Subcutaneous abdominal adipose tissue (tissue), 5 donors: ENCODE measurements at regions not wholly inside any gene's neighbourhood (a gene's known extent, or its start where the extent isn't known, plus 50 kb on each side); places are given as distances from the start of the nearest gene placed in this dataset.
"Not testable (repeated sequence)": the region's sequence is repeated elsewhere in the genome, so short reads cannot be mapped to it uniquely, and the experiment has no call there.

Source experiments
- H3K27ac ChIP-seq: one replicate; pipeline ENCODE4 v1.7.0; 2013; ENCODE audit warnings: low read depth, mild to moderate bottlenecking, inconsistent platforms, low read length, moderate library complexity
- H3K27me3 ChIP-seq, 5 donors: one replicate each; pipeline ENCODE4 v1.7.0; 2013; ENCODE audit warnings: low read length in 5 of 5, inconsistent platforms in 1 of 5; ENCODE audit not compliant: control insufficient read depth in 5 of 5, insufficient read depth in 4 of 5
- H3K36me3 ChIP-seq, 5 donors: one replicate each; pipeline ENCODE4 v1.7.0; 2013; ENCODE audit warnings: low read length in 5 of 5; ENCODE audit not compliant: control insufficient read depth in 5 of 5, insufficient read depth in 5 of 5
- H3K4me1 ChIP-seq, 5 donors: one replicate each; pipeline ENCODE4 v1.7.0; 2013; ENCODE audit warnings: low read length in 5 of 5, mild to moderate bottlenecking in 3 of 5, moderate library complexity in 1 of 5; ENCODE audit not compliant: control insufficient read depth in 5 of 5, insufficient read depth in 5 of 5
- H3K4me3 ChIP-seq, 5 donors: one replicate each; pipeline ENCODE4 v1.7.0; 2013; ENCODE audit warnings: low read length in 5 of 5, low read depth in 1 of 5
- H3K9ac ChIP-seq, 5 donors: one replicate each; pipeline ENCODE4 v1.7.0; 2013; ENCODE audit warnings: low read length in 5 of 5, mild to moderate bottlenecking in 4 of 5, moderate library complexity in 3 of 5
- H3K9me3 ChIP-seq, 5 donors: one replicate each; pipeline ENCODE4 v1.7.0; 2013; ENCODE audit warnings: low read length in 5 of 5; ENCODE audit not compliant: control insufficient read depth in 5 of 5
- donor health status: healthy.
- donor health status: healthy.
- donor health status: healthy.
- donor health status: healthy.
- donor health status: healthy.

DNA sequence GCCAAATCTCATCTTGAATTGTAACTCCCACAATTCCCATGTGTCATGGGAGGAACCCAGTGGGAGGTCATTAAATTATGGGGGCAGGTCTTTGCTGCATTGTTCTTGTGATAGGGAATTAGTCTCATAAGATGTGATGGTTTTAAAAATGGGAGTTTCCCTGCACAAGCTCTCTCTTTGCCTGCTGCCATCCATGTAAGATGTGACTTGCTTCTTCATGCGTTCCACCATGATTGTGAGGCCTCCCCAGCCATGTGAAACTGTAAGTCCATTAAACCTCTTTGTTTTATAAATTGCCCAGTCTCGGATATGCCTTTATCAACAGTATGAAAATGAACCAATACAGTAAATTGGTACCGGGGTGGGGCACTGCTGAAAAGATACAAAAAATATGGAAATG, 974.5 kb downstream of the MCTP2 start:
- H3K4me3 ChIP-seq, H3K27me3 ChIP-seq, H3K27ac ChIP-seq, H3K9ac ChIP-seq, H3K4me1 ChIP-seq, H3K36me3 ChIP-seq, H3K9me3 ChIP-seq: not testable (repeated sequence)

DNA sequence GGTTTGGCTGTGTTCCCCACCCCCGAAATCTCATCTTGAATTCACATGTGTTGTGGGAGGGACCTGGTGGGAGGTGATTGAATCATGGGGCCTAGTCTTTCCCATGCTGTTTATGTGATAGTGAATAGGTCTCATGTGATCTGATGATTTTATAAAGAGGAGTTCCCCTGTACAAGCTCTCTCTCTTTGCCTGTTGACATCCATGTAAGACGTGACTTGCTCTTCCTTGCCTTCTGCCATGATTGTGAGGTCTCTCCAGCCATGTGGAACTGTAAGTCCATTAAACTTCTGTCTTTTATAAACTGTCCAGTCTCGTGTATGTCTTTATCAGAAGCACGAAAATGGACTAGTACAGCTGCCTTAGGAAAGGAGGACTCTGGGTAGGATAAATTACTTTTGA, 976.7 kb downstream of the MCTP2 start:
- Histone ChIP-seq H3K36me3 (no peaks in the 10 kb centered on the region), H3K4me3 (no peak overlapping the region), H3K9me3 (peaks cover 0 to 13% (median 9%) of the 10 kb centered on the region in 5 donors), H3K4me1 (no peaks in the 10 kb centered on the region), H3K27ac (no peak overlapping the region), H3K9ac (no peak overlapping the region), H3K27me3 (no peaks in the 10 kb centered on the region)

DNA sequence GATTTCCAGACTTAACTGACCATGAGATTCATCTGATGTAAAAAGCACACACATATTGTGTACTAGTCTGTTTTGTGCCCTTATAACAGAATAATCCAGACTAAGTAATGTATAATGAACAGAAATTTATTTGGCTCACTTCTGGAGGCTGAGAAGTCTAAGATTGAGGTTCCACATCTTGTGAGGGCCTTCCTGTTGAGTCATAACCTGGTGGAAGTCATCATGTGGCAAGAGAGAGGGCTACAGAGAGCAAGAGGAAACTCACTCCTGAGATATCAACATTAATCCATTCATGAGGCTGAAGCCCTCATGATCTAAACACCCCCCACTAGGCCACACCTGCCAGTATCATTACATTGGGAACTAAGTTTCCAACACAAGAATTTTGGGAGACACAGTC, 977.6 kb downstream of the MCTP2 start:
- no peak overlapping the region for H3K27ac ChIP-seq
- no peak overlapping the region for H3K9ac ChIP-seq
- no peaks in the 10 kb centered on the region for H3K27me3 ChIP-seq
- H3K9me3 ChIP-seq, result peaks cover 0 to 12% (median 9%) of the 10 kb centered on the region in 5 donors
- no peak overlapping the region for H3K4me3 ChIP-seq
- H3K36me3 ChIP-seq, result no peaks in the 10 kb centered on the region
- H3K4me1 ChIP-seq, result peaks cover 0 to 3% (median 0%) of the 10 kb centered on the region in 5 donors

DNA sequence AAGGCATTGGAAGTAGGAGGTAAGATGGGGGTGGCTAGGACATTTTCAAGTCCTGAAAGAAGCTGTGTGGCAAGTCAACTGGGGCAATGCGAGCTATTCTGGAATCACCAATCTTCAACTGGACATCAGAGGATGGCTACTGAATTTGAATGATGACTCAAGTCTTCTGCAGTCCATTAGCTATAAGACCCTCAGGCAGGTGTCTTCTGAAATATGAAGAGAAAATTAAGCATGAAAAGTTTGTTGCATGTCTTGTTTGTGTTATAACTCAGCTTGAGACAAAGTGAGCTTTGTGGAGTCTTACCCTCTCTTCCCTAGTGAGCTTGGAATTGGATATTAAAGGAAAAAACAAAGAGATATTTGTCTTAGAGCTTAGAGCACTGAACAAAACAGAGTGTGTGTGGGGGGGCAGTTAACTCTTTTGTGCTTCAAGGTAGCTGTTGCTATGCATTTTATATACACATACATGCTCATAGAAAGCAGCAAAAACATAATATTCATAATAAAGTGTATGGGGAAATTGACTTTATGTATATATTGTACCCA, 979.1 kb downstream of the MCTP2 start:
- Histone ChIP-seq H3K27ac (no peak overlapping the region), H3K4me3 (no peak overlapping the region), H3K36me3 (no peaks in the 10 kb centered on the region), H3K9ac (no peak overlapping the region), H3K4me1 (peaks cover 0 to 14% (median 4%) of the 10 kb centered on the region in 5 donors), H3K9me3 (peaks cover 0 to 12% (median 9%) of the 10 kb centered on the region in 5 donors), H3K27me3 (no peaks in the 10 kb centered on the region)

DNA sequence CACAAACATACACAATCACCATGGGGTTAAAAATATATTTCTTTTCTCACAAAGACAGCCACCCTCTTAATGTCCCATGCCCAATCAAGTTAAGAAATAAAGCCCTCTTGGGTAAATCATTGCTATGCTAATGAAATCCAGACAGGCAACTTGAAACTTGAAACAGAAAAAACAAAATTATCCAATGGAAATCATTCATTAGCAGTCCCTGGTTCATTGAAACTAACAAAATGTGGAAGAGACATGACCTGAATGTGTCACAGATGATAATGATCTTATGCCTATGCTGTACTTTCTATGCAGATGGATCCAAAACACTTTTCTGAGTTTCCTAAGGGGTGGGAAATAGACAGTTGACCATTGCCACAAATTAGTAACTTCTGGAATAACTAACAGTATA, 983.7 kb downstream of the MCTP2 start:
- Histone ChIP-seq H3K9me3 (peaks cover 0 to 14% (median 7%) of the 10 kb centered on the region in 5 donors), H3K36me3 (no peaks in the 10 kb centered on the region), H3K9ac (no peak overlapping the region), H3K27me3 (no peaks in the 10 kb centered on the region), H3K4me1 (peaks cover 0 to 14% (median 7%) of the 10 kb centered on the region in 5 donors), H3K27ac (no peak overlapping the region), H3K4me3 (no peak overlapping the region)

DNA sequence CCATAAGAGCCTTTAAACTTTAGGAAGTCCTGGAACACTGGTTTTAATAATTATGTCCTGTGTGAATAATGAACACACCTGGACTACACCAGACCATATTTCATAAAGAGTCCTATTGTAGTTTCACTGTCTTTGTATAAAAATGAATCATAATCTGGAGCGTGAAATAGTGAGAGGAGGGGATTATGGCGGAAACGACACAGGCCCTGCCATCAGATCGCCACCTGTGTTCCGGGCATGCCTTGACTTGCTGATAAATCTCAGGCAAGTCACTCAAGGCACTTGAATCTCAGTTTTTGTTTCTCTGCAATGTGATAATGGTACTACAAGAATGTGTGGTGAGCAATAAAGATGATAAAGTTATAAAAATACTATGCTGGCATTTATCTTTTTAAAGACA, 995.5 kb downstream of the MCTP2 start:
- H3K27ac ChIP-seq, result no peak overlapping the region
- no peak overlapping the region for H3K4me3 ChIP-seq
- no peaks in the 10 kb centered on the region for H3K36me3 ChIP-seq
- H3K27me3 ChIP-seq, result no peaks in the 10 kb centered on the region
- H3K9ac ChIP-seq, result no peak overlapping the region
- H3K4me1 ChIP-seq, result no peaks in the 10 kb centered on the region
- H3K9me3 ChIP-seq, result peaks cover 0 to 16% (median 9%) of the 10 kb centered on the region in 5 donors

DNA sequence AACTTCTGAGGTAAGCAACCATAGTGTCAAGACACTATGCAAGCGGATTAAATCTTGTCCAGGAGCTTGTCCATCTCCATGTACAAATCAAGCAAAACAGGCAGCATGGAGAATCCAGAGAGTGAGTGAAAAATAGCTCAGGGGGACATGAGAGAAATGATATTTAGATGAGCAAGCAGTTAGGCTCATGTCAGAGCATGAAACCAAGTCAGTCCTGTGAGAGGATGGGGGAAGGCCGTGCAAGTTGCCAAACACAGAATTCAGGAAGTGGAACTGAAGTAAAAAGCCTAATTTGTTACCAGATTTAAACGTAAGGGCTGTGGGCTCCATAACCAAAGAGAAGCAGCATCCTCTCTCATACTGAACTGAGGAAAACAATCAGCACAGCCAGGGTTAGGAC, 995.9 kb downstream of the MCTP2 start:
- Histone ChIP-seq H3K9me3 (peaks cover 0 to 16% (median 9%) of the 10 kb centered on the region in 5 donors), H3K27ac (no peak overlapping the region), H3K9ac (no peak overlapping the region), H3K4me1 (no peaks in the 10 kb centered on the region), H3K4me3 (no peak overlapping the region), H3K27me3 (no peaks in the 10 kb centered on the region), H3K36me3 (no peaks in the 10 kb centered on the region)

DNA sequence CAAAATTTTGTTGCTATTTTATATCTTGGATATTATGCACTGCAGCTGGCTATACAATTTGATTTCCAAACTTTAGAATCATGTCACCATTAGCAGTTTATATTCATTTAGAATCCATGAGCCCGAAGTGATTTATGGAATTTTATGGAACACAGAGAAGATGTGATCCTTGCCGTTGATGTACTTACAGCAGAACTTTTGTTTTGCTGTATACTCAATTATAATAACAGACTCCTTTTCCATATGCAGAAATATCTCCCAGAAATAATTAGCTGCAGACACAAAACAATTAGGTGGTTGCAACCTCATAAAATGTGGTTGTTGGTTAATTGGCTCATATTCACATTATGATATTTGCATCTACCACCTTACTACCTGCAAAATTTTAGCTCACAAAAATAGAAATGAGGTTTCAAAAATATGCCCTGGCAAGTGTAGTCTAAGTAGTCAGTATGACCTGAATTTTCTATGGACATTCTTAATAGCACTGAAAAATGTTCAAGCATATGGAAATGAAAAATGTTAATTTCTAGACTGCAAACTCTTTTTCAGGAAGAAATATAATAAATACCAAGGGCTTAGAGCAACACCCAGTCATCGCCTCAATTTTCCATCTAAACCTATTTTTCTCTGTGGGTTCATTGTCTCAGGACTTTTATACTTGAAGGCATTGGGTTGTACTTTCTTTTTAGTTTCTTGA, 997.6 kb downstream of the MCTP2 start:
- Histone ChIP-seq H3K27me3 (no peaks in the 10 kb centered on the region), H3K4me3 (no peak overlapping the region), H3K36me3 (no peaks in the 10 kb centered on the region), H3K4me1 (no peaks in the 10 kb centered on the region), H3K9ac (no peak overlapping the region), H3K27ac (no peak overlapping the region), H3K9me3 (peaks cover 0 to 3% (median 3%) of the 10 kb centered on the region in 5 donors)

DNA sequence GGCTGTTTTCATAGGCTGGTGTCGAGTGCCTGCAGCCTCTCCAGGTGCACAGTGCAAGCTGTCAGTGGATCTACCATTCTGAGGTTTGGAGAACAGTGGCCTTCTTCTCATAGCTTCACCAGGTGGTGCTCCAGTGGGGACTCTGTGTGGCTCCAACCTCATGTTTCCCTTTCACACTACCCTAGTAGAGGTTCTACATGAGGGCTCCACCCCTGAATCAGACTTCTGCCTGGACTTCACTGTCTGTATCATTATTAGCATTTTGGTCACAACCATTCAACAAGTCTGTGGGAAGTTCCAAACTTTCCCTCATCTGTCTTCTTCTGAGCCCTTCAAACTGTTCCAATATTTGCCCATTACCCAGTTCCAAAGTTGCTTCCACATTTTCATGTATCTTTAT, 1003.7 kb downstream of the MCTP2 start:
- H3K9ac ChIP-seq, result no peak overlapping the region

DNA sequence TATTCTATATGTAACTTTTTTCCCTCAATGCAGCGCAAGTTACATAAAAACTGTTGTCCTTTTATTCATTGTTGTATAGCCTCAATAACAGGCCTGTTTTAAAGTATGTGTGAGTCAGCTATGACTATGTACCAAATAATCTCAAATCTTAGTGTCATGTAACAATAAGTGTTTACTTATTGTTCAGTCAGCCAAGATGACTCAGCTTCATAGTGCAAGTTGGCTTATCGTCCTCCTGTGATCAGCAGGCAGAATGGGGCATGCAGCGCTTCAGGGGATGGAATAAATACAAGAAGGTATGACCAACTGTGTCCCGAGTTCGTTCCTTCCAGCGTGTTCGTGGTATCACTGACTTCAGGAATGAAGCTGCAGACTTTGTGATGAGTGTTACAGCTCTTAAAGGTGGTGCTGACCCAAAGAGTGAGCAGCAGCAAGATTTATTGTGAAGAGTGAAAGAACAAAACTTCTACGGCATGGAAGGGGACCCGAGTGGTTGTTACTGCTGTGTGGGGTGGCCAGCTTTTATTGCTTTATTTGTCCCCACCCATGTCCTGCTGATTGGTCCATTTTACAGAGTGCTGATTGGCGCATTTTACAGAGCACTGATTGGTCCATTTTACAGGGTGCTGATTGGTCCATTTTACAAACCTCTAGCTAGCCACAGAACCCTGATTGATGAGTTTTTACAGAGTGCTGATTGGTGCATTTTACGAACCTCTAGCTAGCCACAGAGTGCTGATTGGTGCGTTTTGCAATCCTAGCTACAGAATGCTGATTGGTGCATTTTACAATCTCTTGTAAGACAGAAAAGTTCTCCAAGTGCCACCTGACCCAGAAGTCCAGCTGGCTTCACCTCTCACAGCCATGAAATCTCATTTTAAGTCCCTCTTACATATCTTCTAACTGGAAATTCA, 1016.0 kb downstream of the MCTP2 start:
- Histone ChIP-seq H3K9me3 (no peaks in the 10 kb centered on the region), H3K36me3 (no peaks in the 10 kb centered on the region), H3K27ac (no peak overlapping the region), H3K4me1 (peaks cover 0 to 7% (median 0%) of the 10 kb centered on the region in 5 donors), H3K27me3 (no peaks in the 10 kb centered on the region), H3K4me3 (no peak overlapping the region), H3K9ac (no peak overlapping the region)

More for the DNA sequence above, 1003.7 kb downstream of the MCTP2 start:
- no peaks in the 10 kb centered on the region for H3K27me3 ChIP-seq
- H3K27ac ChIP-seq, result no peak overlapping the region
- H3K36me3 ChIP-seq, result no peaks in the 10 kb centered on the region
- no peaks in the 10 kb centered on the region for H3K4me1 ChIP-seq
- H3K9me3 ChIP-seq, result peaks cover 4 to 11% (median 8%) of the 10 kb centered on the region in 5 donors
- H3K4me3 ChIP-seq, result no peak overlapping the region
